Left lung (tissue), 4 donors: ENCODE measurements at regions not wholly inside any gene's neighbourhood (a gene's known extent, or its start where the extent isn't known, plus 50 kb on each side); places are given as distances from the start of the nearest gene placed in this dataset.

ENCODE experiments used
- ATAC-seq: fragments of 200-7000 bp; cut with Tn5 transposase; one replicate; pipeline ENCODE4 v1.9.1; 2020; ENCODE audit warnings: moderate library complexity
- DNase-seq, 4 donors: peaks; one replicate each; pipeline ENCODE4 v3.0.0-alpha.2; 2013 to 2020
- H3K27ac ChIP-seq, 2 donors: fragments of 200-600 bp; sonication (generic) in 1 of 2; one replicate each; pipeline versions ENCODE4 v1.5.0 to v1.8.0; 2020 to 2021
- H3K27me3 ChIP-seq, 2 donors: fragments of 200-600 bp; sonication (generic) in 1 of 2; one replicate each; pipeline versions ENCODE4 v1.5.0 to v1.8.0; 2020 to 2021
- H3K36me3 ChIP-seq, 2 donors: fragments of 200-600 bp; sonication (generic) in 1 of 2; one replicate each; pipeline versions ENCODE4 v1.5.0 to v1.8.0; 2020 to 2021
- H3K4me1 ChIP-seq, 2 donors: fragments of 200-600 bp; one replicate each; pipeline ENCODE4 v1.8.0; 2021
- H3K4me3 ChIP-seq, 2 donors: fragments of 200-600 bp; sonication (generic) in 1 of 2; one replicate each; pipeline versions ENCODE4 v1.5.0 to v1.8.0; 2020 to 2021; ENCODE audit warnings: mild to moderate bottlenecking in 1 of 2
- H3K9me3 ChIP-seq, 2 donors: fragments of 200-600 bp; sonication (generic) in 1 of 2; one replicate each; pipeline versions ENCODE4 v1.5.0 to v1.8.0; 2020 to 2021
- CTCF ChIP-seq, 2 donors: fragments of 200-600 bp; sonication (generic) in 1 of 2; IDR thresholded peaks; one replicate each; pipeline versions ENCODE4 v1.5.0 to v1.8.0; 2021; ENCODE audit warnings: antibody characterized with exemption in 2 of 2
- intact Hi-C, 2 donors: fragments of 100-400 bp; cut with DNase I; formaldehyde crosslinking; loops; one replicate each; pipeline versions ENCODE4 v1.11.2 to v1.14.2; 2022
- donor health status: DM: no; HTN: yes; CAD: no.
- donor health status: DM: no; HTN: no; CAD: no.

GRCh38 chr7:4513450-4513849, 168.6 kb upstream of the FOXK1 start:
- DNase-seq (no peak), ATAC-seq (no peak)
- H3K4me3 ChIP-seq, result no peak overlapping the region
- intact Hi-C loops, result no loop called here
- no peaks in the 10 kb centered on the region for H3K36me3 ChIP-seq
- no peak for TF ChIP-seq CTCF (IDR thresholded peaks at IDR 0.05)
- H3K4me1 ChIP-seq, result no peaks in the 10 kb centered on the region
- H3K27ac ChIP-seq, result no peak overlapping the region
- H3K9me3 ChIP-seq, result peaks cover 0 to 17% of the 10 kb centered on the region in 2 donors
- H3K27me3 ChIP-seq, result no peaks in the 10 kb centered on the region

- H3K4me3 ChIP-seq, result no peak overlapping the region
- no peak for ATAC-seq
- no peaks in the 10 kb centered on the region for H3K36me3 ChIP-seq
- H3K4me1 ChIP-seq, result no peaks in the 10 kb centered on the region
- DNase-seq, result no peak
- intact Hi-C loops, result no loop called here
- peaks cover 0 to 8% of the 10 kb centered on the region in 2 donors for H3K9me3 ChIP-seq
- no peak overlapping the region for H3K27ac ChIP-seq
- TF ChIP-seq CTCF (IDR thresholded peaks at IDR 0.05), result no peak
- H3K27me3 ChIP-seq, result no peaks in the 10 kb centered on the region
These were observed 162.1 kb upstream of the FOXK1 start for GRCh38 chr7:4519819-4520520.

- no peak for TF ChIP-seq CTCF (IDR thresholded peaks at IDR 0.05)
- no peak for ATAC-seq
- intact Hi-C loops, result no loop called here
- no peak for DNase-seq
- Histone ChIP-seq H3K27me3 (no peaks in the 10 kb centered on the region), H3K4me1 (no peaks in the 10 kb centered on the region), H3K4me3 (no peak overlapping the region), H3K36me3 (no peaks in the 10 kb centered on the region), H3K27ac (no peak overlapping the region), H3K9me3 (peaks cover 0 to 10% of the 10 kb centered on the region in 2 donors)
These were observed 158.9 kb upstream of the FOXK1 start for GRCh38 chr7:4523219-4523618.

- H3K4me1 ChIP-seq, result no peaks in the 10 kb centered on the region
- no peak for TF ChIP-seq CTCF (IDR thresholded peaks at IDR 0.05)
These were observed 158.2 kb upstream of the FOXK1 start for GRCh38 chr7:4523873-4524272.

GRCh38 chr7:4525884-4526283, 156.2 kb upstream of the FOXK1 start:
- ATAC-seq, result no peak

More at GRCh38 chr7:4523873-4524272, 158.2 kb upstream of the FOXK1 start:
- no peak for ATAC-seq
- no peaks in the 10 kb centered on the region for H3K36me3 ChIP-seq
- DNase-seq, result no peak
- H3K9me3 ChIP-seq, result peaks cover 0 to 10% of the 10 kb centered on the region in 2 donors
- no peak overlapping the region for H3K27ac ChIP-seq
- intact Hi-C loops, result no loop called here
- H3K4me3 ChIP-seq, result no peak overlapping the region
- H3K27me3 ChIP-seq, result no peaks in the 10 kb centered on the region

More at GRCh38 chr7:4525884-4526283, 156.2 kb upstream of the FOXK1 start:
- Histone ChIP-seq H3K27ac (no peak overlapping the region), H3K9me3 (peaks cover 0 to 10% of the 10 kb centered on the region in 2 donors), H3K4me1 (no peaks in the 10 kb centered on the region), H3K4me3 (no peak overlapping the region), H3K27me3 (no peaks in the 10 kb centered on the region), H3K36me3 (no peaks in the 10 kb centered on the region)
- DNase-seq, result no peak
- no peak for TF ChIP-seq CTCF (IDR thresholded peaks at IDR 0.05)
- intact Hi-C loops, result no loop called here
